Small intestine (tissue), 7 donors: ENCODE measurements at regions not wholly inside any gene's neighbourhood (a gene's known extent, or its start where the extent isn't known, plus 50 kb on each side); places are given as distances from the start of the nearest gene placed in this dataset.

Experiments used
- DNase-seq, 2 donors: peaks; one replicate each; pipeline versions ENCODE4 v3.0.0 to v3.0.0-alpha.2; 2013
- FAIRE-seq: peaks from 2 replicates; lab custom pipeline; 2012; peaks lifted over from hg19 to GRCh38; lab: Jason Lieb, UNC
- H3K27ac ChIP-seq, 3 donors: one replicate each; pipeline ENCODE4 v1.5.1; 2013; ENCODE audit warnings: low read length in 2 of 3, mild to moderate bottlenecking in 2 of 3, control low read depth in 1 of 3, inconsistent platforms in 1 of 3, low read depth in 1 of 3, moderate library complexity in 1 of 3
- H3K27me3 ChIP-seq, 3 donors: one replicate each; pipeline ENCODE4 v1.6.1; 2013; ENCODE audit warnings: low read length in 3 of 3, inconsistent platforms in 1 of 3; ENCODE audit not compliant: control insufficient read depth in 3 of 3, insufficient read depth in 3 of 3
- H3K36me3 ChIP-seq, 3 donors: one replicate each; pipeline ENCODE4 v1.6.1; 2013; ENCODE audit warnings: low read length in 3 of 3, inconsistent platforms in 1 of 3, low read depth in 1 of 3, mild to moderate bottlenecking in 1 of 3, moderate library complexity in 1 of 3; ENCODE audit not compliant: control insufficient read depth in 3 of 3, insufficient read depth in 2 of 3
- H3K4me1 ChIP-seq, 3 donors: one replicate each; pipeline ENCODE4 v1.6.1; 2013; ENCODE audit warnings: low read length in 2 of 3, inconsistent platforms in 1 of 3, low read depth in 1 of 3, mild to moderate bottlenecking in 1 of 3, moderate library complexity in 1 of 3; ENCODE audit not compliant: control insufficient read depth in 3 of 3, insufficient read depth in 2 of 3
- H3K4me3 ChIP-seq, 3 donors: one replicate each; pipeline ENCODE4 v1.5.1; 2013; ENCODE audit warnings: low read length in 3 of 3, control low read depth in 1 of 3, inconsistent platforms in 1 of 3, low read depth in 1 of 3, mild to moderate bottlenecking in 1 of 3, moderate library complexity in 1 of 3
- H3K9me3 ChIP-seq, 2 donors: one replicate each; pipeline ENCODE4 v1.6.1; 2013; ENCODE audit warnings: low read depth in 1 of 2, low read length in 1 of 2; ENCODE audit not compliant: control insufficient read depth in 2 of 2, insufficient read depth in 1 of 2
- WGBS, 3 donors: extraction: QIAGEN DNeasy Blood & Tissue Kit; methylation state at CpG; one replicate each; pipeline ENCODE4 v1.1.7; 2013; 5-methylcytosine and 5-hydroxymethylcytosine counted together
- donor health status: healthy with polysubstance abuse.
- donor health status: control.
- donor health status: control.
- donor health status: Bipolar disorder and iron deficiency.
- donor health status: healthy.

- H3K9me3 ChIP-seq = no peaks in the 10 kb centered on the region
- H3K27me3 ChIP-seq = no peaks in the 10 kb centered on the region
- DNase-seq (no peak), FAIRE-seq (no peak)
- peaks cover 0 to 5% (median 0%) of the 10 kb centered on the region in 3 donors for H3K4me1 ChIP-seq
- no peak overlapping the region for H3K4me3 ChIP-seq
- 78 to 89% (median 86%) methylated on average over 7 of the region's 7 CpGs for WGBS, 3 donors
- H3K36me3 ChIP-seq = no peaks in the 10 kb centered on the region
- H3K27ac ChIP-seq = no peak overlapping the region
Observed at GRCh38 chr6:4354181-4354580, 218.8 kb upstream of the ECI2 start.

GRCh38 chr6:4352731-4353130 lies 217.4 kb upstream of the ECI2 start:
- Histone ChIP-seq H3K4me1 (no peaks in the 10 kb centered on the region), H3K27ac (no peak overlapping the region), H3K27me3 (no peaks in the 10 kb centered on the region), H3K4me3 (no peak overlapping the region), H3K9me3 (no peaks in the 10 kb centered on the region), H3K36me3 (no peaks in the 10 kb centered on the region)
- FAIRE-seq (no peak), DNase-seq (no peak)
- 91 to 93% (median 92%) methylated on average over 6 of the region's 6 CpGs for WGBS, 3 donors

- no peaks in the 10 kb centered on the region for H3K27me3 ChIP-seq
- no peak for FAIRE-seq
Observed at GRCh38 chr6:4352322-4352669, 216.9 kb upstream of the ECI2 start.

GRCh38 chr6:4351520-4352321 lies 216.3 kb upstream of the ECI2 start:
- peak in 1 of 2 donors; percentile 18 for DNase-seq
- 53 to 73% (median 73%) methylated on average over 21 of the region's 21 CpGs for WGBS, 3 donors
- Histone ChIP-seq H3K36me3 (no peaks in the 10 kb centered on the region), H3K27me3 (no peaks in the 10 kb centered on the region), H3K4me3 (no peak overlapping the region), H3K4me1 (no peaks in the 10 kb centered on the region), H3K27ac (peak overlapping the region in 1 of 3 donors; percentile 84), H3K9me3 (no peaks in the 10 kb centered on the region)
- FAIRE-seq = no peak

More at GRCh38 chr6:4352322-4352669, 216.9 kb upstream of the ECI2 start:
- no peaks in the 10 kb centered on the region for H3K36me3 ChIP-seq
- no peak overlapping the region for H3K4me3 ChIP-seq
- H3K4me1 ChIP-seq = no peaks in the 10 kb centered on the region
- peak overlapping the region in 1 of 3 donors; percentile 84 for H3K27ac ChIP-seq
- no peak for DNase-seq
- 85 to 89% (median 86%) methylated on average over 5 of the region's 5 CpGs for WGBS, 3 donors
- no peaks in the 10 kb centered on the region for H3K9me3 ChIP-seq

- Histone ChIP-seq H3K4me1 (no peaks in the 10 kb centered on the region), H3K27ac (peak overlapping the region in 1 of 3 donors; percentile 84), H3K9me3 (no peaks in the 10 kb centered on the region), H3K4me3 (no peak overlapping the region), H3K27me3 (no peaks in the 10 kb centered on the region), H3K36me3 (no peaks in the 10 kb centered on the region)
- FAIRE-seq = no peak
- WGBS, 3 donors = 52 to 55% (median 53%) methylated on average over 9 of the region's 9 CpGs
- DNase-seq = no peak
Observed at GRCh38 chr6:4350567-4351519, 215.5 kb upstream of the ECI2 start.

GRCh38 chr6:4349931-4350330 lies 214.6 kb upstream of the ECI2 start:
- no peak overlapping the region for H3K4me3 ChIP-seq
- FAIRE-seq = no peak
- 90 to 94% (median 92%) methylated on average over 6 of the region's 6 CpGs for WGBS, 3 donors

GRCh38 chr6:4349323-4349722 lies 213.9 kb upstream of the ECI2 start:
- H3K27me3 ChIP-seq = no peaks in the 10 kb centered on the region
- 87 to 90% (median 87%) methylated on average over 11 of the region's 11 CpGs for WGBS, 3 donors

More at GRCh38 chr6:4349931-4350330, 214.6 kb upstream of the ECI2 start:
- Histone ChIP-seq H3K36me3 (no peaks in the 10 kb centered on the region), H3K27ac (peak overlapping the region in 1 of 3 donors; percentile 11), H3K9me3 (no peaks in the 10 kb centered on the region), H3K27me3 (no peaks in the 10 kb centered on the region), H3K4me1 (no peaks in the 10 kb centered on the region)
- DNase-seq = no peak

GRCh38 chr6:4348462-4349112 lies 213.2 kb upstream of the ECI2 start:
- DNase-seq (no peak), FAIRE-seq (no peak)
- Histone ChIP-seq H3K36me3 (no peaks in the 10 kb centered on the region), H3K4me3 (no peak overlapping the region), H3K4me1 (no peaks in the 10 kb centered on the region), H3K27ac (no peak overlapping the region), H3K27me3 (no peaks in the 10 kb centered on the region), H3K9me3 (no peaks in the 10 kb centered on the region)
- WGBS, 3 donors = 60 to 75% (median 71%) methylated on average over 14 of the region's 14 CpGs

More at GRCh38 chr6:4349323-4349722, 213.9 kb upstream of the ECI2 start:
- H3K9me3 ChIP-seq = no peaks in the 10 kb centered on the region
- no peak overlapping the region for H3K27ac ChIP-seq
- H3K4me1 ChIP-seq = no peaks in the 10 kb centered on the region
- DNase-seq = no peak
- no peak for FAIRE-seq
- no peaks in the 10 kb centered on the region for H3K36me3 ChIP-seq
- no peak overlapping the region for H3K4me3 ChIP-seq
